ENCODE measurements at regions not wholly inside any gene's neighbourhood (a gene's known extent, or its start where the extent isn't known, plus 50 kb on each side); places are given as distances from the start of the nearest gene placed in this dataset.

GRCh38 chr14:101417434-101417833 lies 143.9 kb upstream of the DIO3 start:
- intact Hi-C loops (cut with micrococcal nuclease), result no loop called here
- ChIA-PET POLR2A (no interaction called here), CTCF (no interaction called here), RAD21 (ENCODE audit: low non-redundant PET in 1 of 2, low total read pairs in 2 of 2, uncharacterized antibody in 2 of 2, unreplicated experiment in 2 of 2) (no interaction called here)
- TF ChIP-seq POLR2AphosphoS5 (IDR thresholded peaks at IDR 0.05; ENCODE audit: low read depth, low read length), result no peak
- Histone ChIP-seq H3K9me3 (ENCODE audit: control insufficient read depth in 1 of 2, insufficient read depth in 1 of 2, low read depth in 1 of 2, low read length in 2 of 2) (no peaks in the 10 kb centered on the region; a peak in 1 of 4 replicates), H3K27me3 (ENCODE audit: insufficient read depth, low read length) (no peaks in the 10 kb centered on the region), H3K4me1 (ENCODE audit: control insufficient read depth in 1 of 2, insufficient read depth in 2 of 2, low read length in 2 of 2) (peaks cover 5 to 10% of the 10 kb centered on the region in 2 experiments; a peak in 3 of 4 replicates), H3K27ac (ENCODE audit: low read depth, low read length) (no peak overlapping the region), H3K4me2 (ENCODE audit: low read length) (no peak overlapping the region), H3K9me2 (ENCODE audit: insufficient read depth) (no peaks in the 10 kb centered on the region), H3K9ac (ENCODE audit: low read length) (no peak overlapping the region), H3K36me3 (ENCODE audit: control insufficient read depth in 1 of 2, insufficient read depth in 2 of 2, low read length in 2 of 2) (no peaks in the 10 kb centered on the region), H3K4me3 (replicated peaks in 1 of 2; ENCODE audit: low read depth in 1 of 2, low read length in 2 of 2) (no peak overlapping the region), H2AFZ (ENCODE audit: low read depth, low read length, poor library complexity, severe bottlenecking) (no peak overlapping the region), H3K79me2 (ENCODE audit: insufficient read depth, low read length) (no peaks in the 10 kb centered on the region), H4K20me1 (ENCODE audit: insufficient read depth) (no peaks in the 10 kb centered on the region)
- no TSS peak for BruUV-seq (replicated peaks)
- ATAC-seq, result no peak
- DNase-seq (ENCODE audit: low read depth, low spot score), result no peak

GRCh38 chr14:101418601-101419000 lies 142.7 kb upstream of the DIO3 start:
- Histone ChIP-seq H3K36me3 (ENCODE audit: control insufficient read depth in 1 of 2, insufficient read depth in 2 of 2, low read length in 2 of 2) (no peaks in the 10 kb centered on the region), H3K9me3 (ENCODE audit: control insufficient read depth in 1 of 2, insufficient read depth in 1 of 2, low read depth in 1 of 2, low read length in 2 of 2) (no peaks in the 10 kb centered on the region; a peak in 1 of 4 replicates), H4K20me1 (ENCODE audit: insufficient read depth) (no peaks in the 10 kb centered on the region), H3K79me2 (ENCODE audit: insufficient read depth, low read length) (no peaks in the 10 kb centered on the region), H3K9me2 (ENCODE audit: insufficient read depth) (no peaks in the 10 kb centered on the region), H3K4me2 (ENCODE audit: low read length) (no peak overlapping the region), H3K9ac (ENCODE audit: low read length) (no peak overlapping the region), H3K4me3 (replicated peaks in 1 of 2; ENCODE audit: low read depth in 1 of 2, low read length in 2 of 2) (no peak overlapping the region), H3K27me3 (ENCODE audit: insufficient read depth, low read length) (no peaks in the 10 kb centered on the region), H3K27ac (ENCODE audit: low read depth, low read length) (no peak overlapping the region), H2AFZ (ENCODE audit: low read depth, low read length, poor library complexity, severe bottlenecking) (no peak overlapping the region), H3K4me1 (ENCODE audit: control insufficient read depth in 1 of 2, insufficient read depth in 2 of 2, low read length in 2 of 2) (no peaks in the 10 kb centered on the region)
- ATAC-seq, result no peak
- ChIA-PET RAD21 (ENCODE audit: low non-redundant PET in 1 of 2, low total read pairs in 2 of 2, uncharacterized antibody in 2 of 2, unreplicated experiment in 2 of 2) (no interaction called here), CTCF (no interaction called here), POLR2A (no interaction called here)
- no peak for DNase-seq (ENCODE audit: low read depth, low spot score)
- BruUV-seq (replicated peaks), result no TSS peak
- intact Hi-C loops (cut with micrococcal nuclease), result no loop called here
- TF ChIP-seq POLR2A (IDR thresholded peaks at IDR 0.05; ENCODE audit: borderline replicate concordance, extremely low read depth, insufficient read depth, insufficient read length) (no peak), YY1 (IDR thresholded peaks at IDR 0.05; ENCODE audit: extremely low read depth, insufficient replicate concordance, low read depth, low read length) (no peak), EGR1 (IDR thresholded peaks at IDR 0.05; ENCODE audit: low read depth) (no peak), CTCF (IDR thresholded peaks at IDR 0.05 in 2 of 3, conservative IDR thresholded peaks at IDR 0.05 in 1 of 3; ENCODE audit: borderline replicate concordance in 1 of 3, insufficient read depth in 1 of 3, low read depth in 2 of 3, low read length in 2 of 3) (no peak), FOSL1 (IDR thresholded peaks at IDR 0.05; ENCODE audit: low read depth) (no peak), REST (IDR thresholded peaks at IDR 0.05; ENCODE audit: low read depth) (no peak), CBX3 (IDR thresholded peaks at IDR 0.05; ENCODE audit: low read depth) (no peak), CEBPB (IDR thresholded peaks at IDR 0.05; ENCODE audit: low read depth) (no peak), ELF1 (IDR thresholded peaks at IDR 0.05; ENCODE audit: borderline replicate concordance, low read depth) (no peak), SP1 (IDR thresholded peaks at IDR 0.05; ENCODE audit: low read depth) (no peak), ZBTB33 (IDR thresholded peaks at IDR 0.05; ENCODE audit: extremely low read depth, insufficient replicate concordance, low read length) (no peak), EZH2phosphoT487 (IDR thresholded peaks at IDR 0.05; ENCODE audit: borderline replicate concordance) (no peak), TCF7L2 (IDR thresholded peaks at IDR 0.05; ENCODE audit: borderline replicate concordance, extremely low read depth, insufficient read depth, insufficient read length) (no peak)
